Fibroblast of lung (primary cell): ENCODE measurements at regions not wholly inside any gene's neighbourhood (a gene's known extent, or its start where the extent isn't known, plus 50 kb on each side); places are given as distances from the start of the nearest gene placed in this dataset.

Experiments used
- CTCF ChIP-seq, 2 donors: IDR thresholded peaks in 1 of 2; conservative IDR thresholded peaks in 1 of 2; 1 replicate in 1 of 2; 2 replicates in 1 of 2; pipeline ENCODE4 v1.5.1; 2011 to 2012; ENCODE audit warnings: low read length in 2 of 2, control low read depth in 1 of 2, inconsistent platforms in 1 of 2, low read depth in 1 of 2, mild to moderate bottlenecking in 1 of 2
- EZH2 ChIP-seq: IDR thresholded peaks from 2 replicates; pipeline ENCODE4 v1.5.1; 2012; ENCODE audit warnings: low read length, control low read depth, mild to moderate bottlenecking; ENCODE audit errors: missing control alignments

GRCh38 chr9:109923806-109924205 lies 143.8 kb downstream of the PALM2AKAP2 start:
- TF ChIP-seq CTCF (conservative IDR thresholded peaks at IDR 0.05 in 1 of 2, IDR thresholded peaks at IDR 0.05 in 1 of 2; ENCODE audit: low read depth in 1 of 2, low read length in 2 of 2) (no peak), EZH2 (no peak)
